ENCODE measurements at regions not wholly inside any gene's neighbourhood (a gene's known extent, or its start where the extent isn't known, plus 50 kb on each side); places are given as distances from the start of the nearest gene placed in this dataset.
"Not testable (repeated sequence)": the region's sequence is repeated elsewhere in the genome, so short reads cannot be mapped to it uniquely, and the experiment has no call there.

GRCh38 chr17:77087650-77088454, 52.9 kb upstream of the SEC14L1 start:
- DNase-seq, result no peak

GRCh38 chr17:77088455-77089123, 52.2 kb upstream of the SEC14L1 start:
- DNase-seq, result peak; percentile 99

GRCh38 chr17:77089124-77089490, 51.7 kb upstream of the SEC14L1 start:
- DNase-seq, result no peak

GRCh38 chr17:77089949-77090348, 50.8 kb upstream of the SEC14L1 start:
- DNase-seq, result not testable (repeated sequence)

GRCh38 chr17:77090476-77090875, 50.3 kb upstream of the SEC14L1 start:
- DNase-seq, result no peak
